ENCODE measurements at regions not wholly inside any gene's neighbourhood (a gene's known extent, or its start where the extent isn't known, plus 50 kb on each side); places are given as distances from the start of the nearest gene placed in this dataset.

DNA sequence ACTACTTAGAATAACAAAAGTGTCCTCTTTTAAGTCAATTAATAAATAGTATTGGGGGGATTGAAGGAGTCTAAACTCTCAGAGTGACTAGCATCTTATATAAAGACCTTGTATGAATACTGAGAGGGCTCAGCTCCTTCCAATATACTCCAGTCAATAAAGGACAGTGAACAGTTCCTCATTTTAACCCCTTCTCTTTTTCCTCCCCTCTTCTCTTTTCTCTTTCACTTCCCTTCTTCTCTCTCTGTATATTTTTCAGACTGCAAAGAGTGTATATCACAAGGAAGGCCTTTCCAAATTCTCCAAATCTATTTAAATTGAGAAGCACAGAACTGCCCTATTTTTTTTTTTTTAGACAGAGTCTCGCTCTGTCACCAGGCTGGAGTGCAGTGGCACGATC, 99.5 kb downstream of the CD164 start (continued):
- TF ChIP-seq, protein P1, sequence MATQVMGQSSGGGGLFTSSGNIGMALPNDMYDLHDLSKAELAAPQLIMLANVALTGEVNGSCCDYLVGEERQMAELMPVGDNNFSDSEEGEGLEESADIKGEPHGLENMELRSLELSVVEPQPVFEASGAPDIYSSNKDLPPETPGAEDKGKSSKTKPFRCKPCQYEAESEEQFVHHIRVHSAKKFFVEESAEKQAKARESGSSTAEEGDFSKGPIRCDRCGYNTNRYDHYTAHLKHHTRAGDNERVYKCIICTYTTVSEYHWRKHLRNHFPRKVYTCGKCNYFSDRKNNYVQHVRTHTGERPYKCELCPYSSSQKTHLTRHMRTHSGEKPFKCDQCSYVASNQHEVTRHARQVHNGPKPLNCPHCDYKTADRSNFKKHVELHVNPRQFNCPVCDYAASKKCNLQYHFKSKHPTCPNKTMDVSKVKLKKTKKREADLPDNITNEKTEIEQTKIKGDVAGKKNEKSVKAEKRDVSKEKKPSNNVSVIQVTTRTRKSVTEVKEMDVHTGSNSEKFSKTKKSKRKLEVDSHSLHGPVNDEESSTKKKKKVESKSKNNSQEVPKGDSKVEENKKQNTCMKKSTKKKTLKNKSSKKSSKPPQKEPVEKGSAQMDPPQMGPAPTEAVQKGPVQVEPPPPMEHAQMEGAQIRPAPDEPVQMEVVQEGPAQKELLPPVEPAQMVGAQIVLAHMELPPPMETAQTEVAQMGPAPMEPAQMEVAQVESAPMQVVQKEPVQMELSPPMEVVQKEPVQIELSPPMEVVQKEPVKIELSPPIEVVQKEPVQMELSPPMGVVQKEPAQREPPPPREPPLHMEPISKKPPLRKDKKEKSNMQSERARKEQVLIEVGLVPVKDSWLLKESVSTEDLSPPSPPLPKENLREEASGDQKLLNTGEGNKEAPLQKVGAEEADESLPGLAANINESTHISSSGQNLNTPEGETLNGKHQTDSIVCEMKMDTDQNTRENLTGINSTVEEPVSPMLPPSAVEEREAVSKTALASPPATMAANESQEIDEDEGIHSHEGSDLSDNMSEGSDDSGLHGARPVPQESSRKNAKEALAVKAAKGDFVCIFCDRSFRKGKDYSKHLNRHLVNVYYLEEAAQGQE (IDR thresholded peaks at IDR 0.05; ENCODE audit: unreplicated experiment), result no peak
- TF ChIP-seq, protein P2, sequence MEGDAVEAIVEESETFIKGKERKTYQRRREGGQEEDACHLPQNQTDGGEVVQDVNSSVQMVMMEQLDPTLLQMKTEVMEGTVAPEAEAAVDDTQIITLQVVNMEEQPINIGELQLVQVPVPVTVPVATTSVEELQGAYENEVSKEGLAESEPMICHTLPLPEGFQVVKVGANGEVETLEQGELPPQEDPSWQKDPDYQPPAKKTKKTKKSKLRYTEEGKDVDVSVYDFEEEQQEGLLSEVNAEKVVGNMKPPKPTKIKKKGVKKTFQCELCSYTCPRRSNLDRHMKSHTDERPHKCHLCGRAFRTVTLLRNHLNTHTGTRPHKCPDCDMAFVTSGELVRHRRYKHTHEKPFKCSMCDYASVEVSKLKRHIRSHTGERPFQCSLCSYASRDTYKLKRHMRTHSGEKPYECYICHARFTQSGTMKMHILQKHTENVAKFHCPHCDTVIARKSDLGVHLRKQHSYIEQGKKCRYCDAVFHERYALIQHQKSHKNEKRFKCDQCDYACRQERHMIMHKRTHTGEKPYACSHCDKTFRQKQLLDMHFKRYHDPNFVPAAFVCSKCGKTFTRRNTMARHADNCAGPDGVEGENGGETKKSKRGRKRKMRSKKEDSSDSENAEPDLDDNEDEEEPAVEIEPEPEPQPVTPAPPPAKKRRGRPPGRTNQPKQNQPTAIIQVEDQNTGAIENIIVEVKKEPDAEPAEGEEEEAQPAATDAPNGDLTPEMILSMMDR (conservative IDR thresholded peaks at IDR 0.05; ENCODE audit: low read depth in 2 of 2), result no peak
- TF ChIP-seq NANOG (IDR thresholded peaks at IDR 0.05; ENCODE audit: borderline replicate concordance) (no peak), JUNB (IDR thresholded peaks at IDR 0.05; ENCODE audit: unreplicated experiment) (no peak)

DNA sequence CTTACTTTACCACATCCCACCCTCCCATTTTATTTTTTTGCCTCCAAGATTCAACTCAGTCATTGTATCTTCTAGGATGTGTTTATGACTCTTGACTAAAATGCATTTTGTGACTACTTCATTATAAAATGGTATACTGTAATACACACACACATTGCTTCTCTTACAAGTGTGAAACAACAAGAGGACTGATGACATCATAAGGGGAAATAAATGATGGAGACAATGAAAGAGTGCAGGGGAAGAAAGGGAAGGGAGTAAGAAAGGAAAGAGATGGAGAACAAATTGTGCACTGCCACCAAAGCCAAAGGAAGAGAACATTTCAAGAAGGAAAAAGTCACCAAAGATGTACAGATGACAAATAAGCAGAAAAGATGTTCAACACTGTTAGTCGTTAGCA, 102.6 kb downstream of the CD164 start:
- Histone ChIP-seq H3K79me2 (replicated peaks; ENCODE audit: insufficient read depth) (no peaks in the 10 kb centered on the region), H3K4me2 (no peak overlapping the region), H3K27ac (ENCODE audit: low read depth) (no peak overlapping the region), H2AFZ (no peak overlapping the region), H3K27me3 (ENCODE audit: insufficient read depth) (no peaks in the 10 kb centered on the region), H4K20me1 (replicated peaks; ENCODE audit: insufficient read depth) (no peaks in the 10 kb centered on the region), H3K4me1 (ENCODE audit: insufficient read depth) (no peaks in the 10 kb centered on the region), H3K9me2 (ENCODE audit: insufficient read depth) (0 out of 2 replicates have a peak, but pooled peaks cover 11% of the 10 kb centered on the region), H3K4me3 (no peak overlapping the region), H3K36me3 (ENCODE audit: insufficient read depth) (no peaks in the 10 kb centered on the region), H3F3A (replicated peaks; ENCODE audit: low read depth) (no peaks in the 10 kb centered on the region)
- DNase-seq (ENCODE audit: low spot score) (no peak), ATAC-seq (no peak)
- no peaks in the 10 kb centered on the region for H3K4me1 Mint-ChIP-seq
- no peak overlapping the region for H3K4me3 Mint-ChIP-seq
- H3K27ac Mint-ChIP-seq, result no peak overlapping the region
- H3K9me3 Mint-ChIP-seq, result no peaks in the 10 kb centered on the region
- no peaks in the 10 kb centered on the region for H3K36me3 Mint-ChIP-seq (ENCODE audit: low read depth)
- H3K27me3 Mint-ChIP-seq (ENCODE audit: insufficient read depth, low read depth, poor library complexity), result no peaks in the 10 kb centered on the region
- TF ChIP-seq, protein P1 (IDR thresholded peaks at IDR 0.05; ENCODE audit: unreplicated experiment), result no peak
- TF ChIP-seq, protein P2 (conservative IDR thresholded peaks at IDR 0.05; ENCODE audit: low read depth in 2 of 2), result no peak
- TF ChIP-seq CREB1 (CRISPR knock-in tag; IDR thresholded peaks at IDR 0.05; ENCODE audit: low read depth) (no peak), NANOG (IDR thresholded peaks at IDR 0.05; ENCODE audit: borderline replicate concordance) (no peak), JUNB (IDR thresholded peaks at IDR 0.05; ENCODE audit: unreplicated experiment) (no peak), ZNF114 (CRISPR knock-in tag; IDR thresholded peaks at IDR 0.05) (no peak)
